RWPE2 (cell line): ENCODE measurements at regions not wholly inside any gene's neighbourhood (a gene's known extent, or its start where the extent isn't known, plus 50 kb on each side); places are given as distances from the start of the nearest gene placed in this dataset.

Experiments used
- ATAC-seq: fragments of 200-7000 bp; cut with Tn5 transposase; 3 replicates; pipeline ENCODE4 v1.9.1; 2021; ENCODE audit warnings: low read depth
- DNase-seq: peaks from one replicate; pipeline ENCODE4 v3.0.0-alpha.2; 2020; ENCODE audit warnings: low spot score
- H3K27ac ChIP-seq: fragments of 450-650 bp; 2 replicates; pipeline ENCODE4 v1.5.1; 2017; ENCODE audit warnings: mild to moderate bottlenecking; ENCODE audit not compliant: poor library complexity, severe bottlenecking
- H3K27me3 ChIP-seq: fragments of 250-450 bp; sonication (Bioruptor Pico); 2 replicates; pipeline ENCODE4 v1.5.1; 2021; ENCODE audit warnings: mild to moderate bottlenecking, moderate library complexity; ENCODE audit not compliant: insufficient read depth, poor library complexity, severe bottlenecking
- H3K36me3 ChIP-seq: fragments of 250-450 bp; sonication (Bioruptor Pico); 2 replicates; pipeline ENCODE4 v1.5.1; 2020; ENCODE audit warnings: low read depth, mild to moderate bottlenecking, moderate library complexity
- H3K4me1 ChIP-seq: fragments of 250-450 bp; sonication (Bioruptor Pico); 2 replicates; pipeline ENCODE4 v1.5.1; 2021; ENCODE audit warnings: mild to moderate bottlenecking, moderate library complexity; ENCODE audit not compliant: insufficient read depth, poor library complexity, severe bottlenecking
- H3K4me3 ChIP-seq: fragments of 250-450 bp; sonication (Bioruptor Pico); 2 replicates; pipeline ENCODE4 v1.5.1; 2021; ENCODE audit warnings: mild to moderate bottlenecking, moderate library complexity; ENCODE audit not compliant: severe bottlenecking
- H3K9me3 ChIP-seq: fragments of 250-450 bp; sonication (Bioruptor Pico); 2 replicates; pipeline ENCODE4 v1.5.1; 2021; ENCODE audit warnings: mild to moderate bottlenecking, moderate library complexity; ENCODE audit not compliant: severe bottlenecking
- CTCF ChIP-seq: fragments of 450-650 bp; IDR thresholded peaks from one replicate; pipeline ENCODE4 v1.5.1; 2017; ENCODE audit warnings: mild to moderate bottlenecking, moderate library complexity; ENCODE audit not compliant: poor library complexity, severe bottlenecking

DNA sequence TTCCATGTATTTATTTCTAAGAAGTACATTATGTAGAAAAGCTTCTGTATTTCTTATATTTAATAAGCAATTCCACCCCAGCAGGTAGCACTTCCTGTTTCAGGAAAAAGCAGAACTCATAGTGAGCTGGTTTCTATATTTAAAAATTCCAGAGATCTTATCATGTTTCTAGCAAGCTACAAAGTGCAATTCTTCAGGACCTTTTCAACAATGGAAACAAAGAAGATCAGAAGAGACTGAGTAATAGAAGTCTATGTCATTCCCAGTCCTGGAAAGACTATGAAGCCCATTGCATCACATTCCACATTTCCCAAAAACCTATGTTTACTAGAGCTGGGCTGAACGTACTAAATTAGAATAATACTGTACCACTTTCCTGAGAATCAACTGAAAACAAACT lies 302.6 kb upstream of the NRSN1 start:
- no peaks in the 10 kb centered on the region for H3K27me3 ChIP-seq
- TF ChIP-seq CTCF: no peak
- ATAC-seq (no peak), DNase-seq (no peak)
- no peak overlapping the region for H3K27ac ChIP-seq
- no peak overlapping the region for H3K4me3 ChIP-seq
- H3K4me1 ChIP-seq: no peaks in the 10 kb centered on the region
- H3K36me3 ChIP-seq: no peaks in the 10 kb centered on the region
- no peaks in the 10 kb centered on the region for H3K9me3 ChIP-seq

GRCh38 chr6:23826572-23826971 lies 299.4 kb upstream of the NRSN1 start:
- TF ChIP-seq CTCF: no peak
- H3K27me3 ChIP-seq: no peaks in the 10 kb centered on the region
- H3K36me3 ChIP-seq: no peaks in the 10 kb centered on the region
- ATAC-seq: no peak
- H3K9me3 ChIP-seq: no peaks in the 10 kb centered on the region
- DNase-seq: no peak
- no peaks in the 10 kb centered on the region for H3K4me1 ChIP-seq
- no peak overlapping the region for H3K27ac ChIP-seq
- H3K4me3 ChIP-seq: no peak overlapping the region

- Histone ChIP-seq H3K36me3 (no peaks in the 10 kb centered on the region), H3K9me3 (no peaks in the 10 kb centered on the region), H3K4me3 (no peak overlapping the region), H3K27ac (no peak overlapping the region), H3K4me1 (no peaks in the 10 kb centered on the region), H3K27me3 (no peaks in the 10 kb centered on the region)
- ATAC-seq (no peak), DNase-seq (no peak)
- no peak for TF ChIP-seq CTCF
Measured at GRCh38 chr6:23828861-23829260, 297.2 kb upstream of the NRSN1 start.

DNA sequence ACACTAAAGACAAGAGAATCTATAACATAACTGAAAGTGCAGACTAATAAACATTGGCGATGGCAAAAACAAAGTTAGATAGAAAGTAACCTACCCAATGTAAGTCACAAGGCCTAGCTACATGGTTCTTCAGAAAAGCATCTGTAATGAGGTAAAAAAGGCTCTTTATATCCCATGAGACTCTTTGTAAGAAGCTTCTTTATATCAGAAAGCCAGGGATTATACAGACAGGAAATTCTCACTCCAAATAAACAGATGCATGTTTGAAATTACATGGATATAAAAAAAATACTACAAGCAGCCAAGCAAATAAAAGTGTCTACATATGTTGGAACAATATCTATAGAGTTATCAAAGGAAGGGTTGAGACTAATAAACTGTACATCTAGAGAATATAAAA lies 284.9 kb upstream of the NRSN1 start:
- no peak overlapping the region for H3K4me3 ChIP-seq
- ATAC-seq: no peak
- no peak overlapping the region for H3K27ac ChIP-seq
- H3K4me1 ChIP-seq: no peaks in the 10 kb centered on the region
- no peaks in the 10 kb centered on the region for H3K9me3 ChIP-seq
- no peak for DNase-seq
- H3K27me3 ChIP-seq: no peaks in the 10 kb centered on the region
- TF ChIP-seq CTCF: no peak
- H3K36me3 ChIP-seq: no peaks in the 10 kb centered on the region

DNA sequence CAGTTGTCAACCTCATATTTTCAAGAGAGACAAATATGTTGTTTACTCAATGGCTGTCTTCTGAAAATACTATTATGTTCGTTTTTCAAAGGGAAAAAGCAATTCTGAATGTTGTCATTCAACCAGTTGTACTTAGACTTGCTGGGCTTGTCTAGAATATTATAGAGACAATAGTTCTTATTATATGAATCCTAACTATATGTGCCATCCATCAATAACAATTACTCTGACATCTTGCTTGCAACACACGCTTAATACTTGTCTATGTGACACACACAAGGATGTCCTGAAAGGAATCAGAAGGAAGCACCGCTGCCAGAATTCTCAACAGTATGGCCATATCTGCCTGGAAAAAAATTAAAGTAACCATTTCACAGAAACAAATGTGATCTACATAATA lies 283.3 kb upstream of the NRSN1 start:
- no peaks in the 10 kb centered on the region for H3K36me3 ChIP-seq
- DNase-seq (no peak), ATAC-seq (no peak)
- TF ChIP-seq CTCF: no peak
- no peak overlapping the region for H3K4me3 ChIP-seq
- H3K9me3 ChIP-seq: no peaks in the 10 kb centered on the region
- H3K4me1 ChIP-seq: no peaks in the 10 kb centered on the region
- no peak overlapping the region for H3K27ac ChIP-seq
- no peaks in the 10 kb centered on the region for H3K27me3 ChIP-seq
